A673 (cell line): ENCODE measurements at regions not wholly inside any gene's neighbourhood (a gene's known extent, or its start where the extent isn't known, plus 50 kb on each side); places are given as distances from the start of the nearest gene placed in this dataset.

Experiments used
- BruUV-seq: library from RNA; stranded (reverse); fragments of 400-500 nt; replicated peaks from 2 replicates; lab custom pipeline; 2021; lab: Mats Ljungman, UMichigan
- CTCF ChIA-PET: fragments of 300-600 bp; sonication (Branson Sonifier 250); formaldehyde crosslinking; loops from one replicate; lab custom pipeline; 2022; ENCODE audit warnings: antibody characterized with exemption; lab: Charles Lee
- POLR2A ChIA-PET: fragments of 300-600 bp; sonication (Branson Sonifier 250); formaldehyde crosslinking; loops from one replicate; lab custom pipeline; 2022; ENCODE audit warnings: antibody characterized with exemption; ENCODE audit not compliant: low non-redundant PET; lab: Charles Lee
- DNase-seq: peaks from one replicate; pipeline ENCODE4 v3.0.0-alpha.2; 2015; ENCODE audit warnings: low spot score
- H3K27ac ChIP-seq: fragments of 200-600 bp; sonication (generic); 2 replicates; pipeline ENCODE4 v1.5.1; 2016; ENCODE audit warnings: mixed run types, low read depth, mild to moderate bottlenecking, mixed read lengths, antibody characterized with exemption, low read length; ENCODE audit not compliant: poor library complexity, severe bottlenecking
- H3K27me3 ChIP-seq: fragments of 200-600 bp; sonication (generic); replicated peaks from 2 replicates; pipeline ENCODE4 v1.6.1; 2017; ENCODE audit warnings: mixed run types, low read depth, mild to moderate bottlenecking, mixed read lengths, antibody characterized with exemption, low read length; ENCODE audit not compliant: insufficient read depth, poor library complexity
- H3K36me3 ChIP-seq: fragments of 200-600 bp; sonication (generic); 2 replicates; pipeline ENCODE4 v1.6.1; 2016; ENCODE audit warnings: mixed run types, mild to moderate bottlenecking, mixed read lengths, antibody characterized with exemption, low read length; ENCODE audit not compliant: insufficient read depth, poor library complexity, severe bottlenecking
- H3K4me1 ChIP-seq: fragments of 200-600 bp; sonication (generic); 2 replicates; pipeline ENCODE4 v1.6.1; 2017; ENCODE audit warnings: mixed run types, mild to moderate bottlenecking, mixed read lengths, antibody characterized with exemption, low read length; ENCODE audit not compliant: insufficient read depth, poor library complexity, severe bottlenecking
- H3K4me3 ChIP-seq: fragments of 200-600 bp; sonication (generic); 2 replicates; pipeline ENCODE4 v1.5.1; 2016; ENCODE audit warnings: low read depth, mixed run types, mild to moderate bottlenecking, mixed read lengths, low read length; ENCODE audit not compliant: poor library complexity, severe bottlenecking
- H3K9me3 ChIP-seq: fragments of 200-600 bp; sonication (generic); 2 replicates; pipeline ENCODE4 v1.6.1; 2016; ENCODE audit warnings: mixed run types, low read depth, mild to moderate bottlenecking, mixed read lengths, antibody characterized with exemption, low read length; ENCODE audit not compliant: poor library complexity, severe bottlenecking
- EZH2 ChIP-seq: fragments of 200-600 bp; sonication (generic); IDR thresholded peaks from 2 replicates; pipeline ENCODE4 v1.6.1; 2017; ENCODE audit warnings: borderline replicate concordance, low read depth, mild to moderate bottlenecking, mixed read lengths, antibody characterized with exemption, low read length; ENCODE audit not compliant: poor library complexity, severe bottlenecking
- intact Hi-C: fragments of 100-400 bp; cut with micrococcal nuclease; formaldehyde crosslinking; loops from one replicate; pipeline ENCODE4 v1.10.0; 2022; ENCODE audit not compliant: unreplicated experiment
- TF ChIP-seq, protein P1 (sequence below): fragments of 300-800, 200-600 bp; sonication (generic); conservative IDR thresholded peaks from 2 replicates; pipeline ENCODE4 v1.5.1; 2017; ENCODE audit warnings: low read depth, mild to moderate bottlenecking, antibody characterized with exemption, low read length, moderate library complexity, mixed read lengths

GRCh38 chr7:18337048-18337809, 158.3 kb upstream of the HDAC9 start:
- intact Hi-C loops, result no loop called here
- Histone ChIP-seq H3K4me3 (no peak overlapping the region), H3K36me3 (no peaks in the 10 kb centered on the region), H3K9me3 (peaks cover 7% of the 10 kb centered on the region), H3K27ac (no peak overlapping the region), H3K4me1 (no peaks in the 10 kb centered on the region), H3K27me3 (no peaks in the 10 kb centered on the region)
- TF ChIP-seq, protein P1, sequence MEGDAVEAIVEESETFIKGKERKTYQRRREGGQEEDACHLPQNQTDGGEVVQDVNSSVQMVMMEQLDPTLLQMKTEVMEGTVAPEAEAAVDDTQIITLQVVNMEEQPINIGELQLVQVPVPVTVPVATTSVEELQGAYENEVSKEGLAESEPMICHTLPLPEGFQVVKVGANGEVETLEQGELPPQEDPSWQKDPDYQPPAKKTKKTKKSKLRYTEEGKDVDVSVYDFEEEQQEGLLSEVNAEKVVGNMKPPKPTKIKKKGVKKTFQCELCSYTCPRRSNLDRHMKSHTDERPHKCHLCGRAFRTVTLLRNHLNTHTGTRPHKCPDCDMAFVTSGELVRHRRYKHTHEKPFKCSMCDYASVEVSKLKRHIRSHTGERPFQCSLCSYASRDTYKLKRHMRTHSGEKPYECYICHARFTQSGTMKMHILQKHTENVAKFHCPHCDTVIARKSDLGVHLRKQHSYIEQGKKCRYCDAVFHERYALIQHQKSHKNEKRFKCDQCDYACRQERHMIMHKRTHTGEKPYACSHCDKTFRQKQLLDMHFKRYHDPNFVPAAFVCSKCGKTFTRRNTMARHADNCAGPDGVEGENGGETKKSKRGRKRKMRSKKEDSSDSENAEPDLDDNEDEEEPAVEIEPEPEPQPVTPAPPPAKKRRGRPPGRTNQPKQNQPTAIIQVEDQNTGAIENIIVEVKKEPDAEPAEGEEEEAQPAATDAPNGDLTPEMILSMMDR, result no peak
- TF ChIP-seq EZH2, result no peak
- ChIA-PET POLR2A (no interaction called here), CTCF (no interaction called here)
- no peak for DNase-seq
- no TSS peak for BruUV-seq

DNA sequence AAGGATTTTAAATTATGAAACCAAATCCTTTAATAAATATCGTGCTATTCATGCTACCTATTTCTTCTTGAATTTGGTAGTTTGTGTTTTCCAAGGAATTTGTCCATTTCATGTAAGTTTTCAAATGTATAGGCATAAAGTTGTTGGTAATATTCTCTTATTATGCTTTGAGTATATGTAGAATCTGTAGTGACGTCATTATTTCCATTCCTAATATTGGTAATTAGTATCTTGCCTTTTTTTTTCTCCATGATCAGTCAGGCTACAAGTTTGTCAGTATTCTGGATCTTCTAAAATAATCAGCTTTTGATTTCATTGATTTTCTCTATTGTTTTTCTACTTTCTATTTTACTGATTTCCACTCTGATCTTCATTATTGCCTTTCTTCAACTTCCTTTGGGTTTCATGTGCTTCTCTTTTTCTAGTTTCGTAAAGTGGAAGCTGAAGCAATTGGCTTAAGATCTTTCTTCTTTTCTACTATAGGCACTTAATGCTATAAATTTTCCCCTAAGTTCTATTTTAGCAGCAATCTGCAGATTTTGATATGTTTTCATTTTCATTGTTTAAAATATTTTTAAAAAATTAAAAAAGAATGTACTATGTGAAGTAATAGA, 156.5 kb upstream of the HDAC9 start:
- H3K36me3 ChIP-seq, result no peaks in the 10 kb centered on the region
- POLR2A ChIA-PET, result no interaction called here
- no peaks in the 10 kb centered on the region for H3K27me3 ChIP-seq
- H3K4me3 ChIP-seq, result no peak overlapping the region
- CTCF ChIA-PET, result no interaction called here
- no peak overlapping the region for H3K27ac ChIP-seq
- H3K4me1 ChIP-seq, result no peaks in the 10 kb centered on the region
- peaks cover 7% of the 10 kb centered on the region for H3K9me3 ChIP-seq
- TF ChIP-seq EZH2, result no peak
- TF ChIP-seq, protein P1, result no peak
- intact Hi-C loops, result no loop called here
- DNase-seq, result no peak
- no TSS peak for BruUV-seq

DNA sequence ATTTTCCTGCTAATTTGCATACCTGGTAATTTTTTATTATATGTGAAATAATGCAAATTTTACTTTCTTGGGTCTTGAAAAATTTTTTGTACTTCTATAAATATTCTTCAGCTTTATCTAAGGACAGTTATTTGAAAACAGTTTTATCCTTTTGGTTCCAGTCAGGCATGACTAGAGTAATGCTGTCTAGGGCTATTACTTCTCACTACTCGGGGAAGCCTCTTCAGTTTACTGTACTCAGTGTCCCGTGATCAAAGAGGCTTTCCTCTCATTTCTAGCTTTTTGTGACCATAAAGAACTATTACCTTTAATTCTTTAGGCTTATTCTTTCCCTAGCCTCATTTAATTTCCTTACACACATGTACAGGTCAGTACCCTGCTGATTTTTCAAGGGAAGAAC, 153.8 kb upstream of the HDAC9 start:
- Histone ChIP-seq H3K4me3 (no peak overlapping the region), H3K27me3 (no peaks in the 10 kb centered on the region), H3K36me3 (no peaks in the 10 kb centered on the region), H3K27ac (no peak overlapping the region), H3K9me3 (peaks cover 7% of the 10 kb centered on the region), H3K4me1 (peaks cover 2% of the 10 kb centered on the region)
- TF ChIP-seq, protein P1, result no peak
- no peak for TF ChIP-seq EZH2
- intact Hi-C loops, result loop anchor here (10.0 kb wide), 2 partner anchors 1037 to 1447 kb away; no protein-coding TSS in a partner anchor
- ChIA-PET CTCF (no interaction called here), POLR2A (no interaction called here)
- BruUV-seq, result no TSS peak
- DNase-seq, result no peak
